Spleen (tissue), 7 donors: ENCODE measurements at regions not wholly inside any gene's neighbourhood (a gene's known extent, or its start where the extent isn't known, plus 50 kb on each side); places are given as distances from the start of the nearest gene placed in this dataset.

Experiments used
- POLR2A ChIP-seq, 3 donors: fragments of 450-650 bp; IDR thresholded peaks; one replicate each; pipeline ENCODE4 v1.5.1; 2017; ENCODE audit warnings: antibody characterized with exemption in 3 of 3, mild to moderate bottlenecking in 1 of 3
- TF ChIP-seq, protein P1 (sequence below), 11 experiments: fragments of 200-600 bp in 7 of 11; fragments of 450-650 bp in 4 of 11; sonication (generic) in 4 of 11; IDR thresholded peaks in 8 of 11; conservative IDR thresholded peaks in 3 of 11; 1 replicate in 7 of 11; 2 replicates in 4 of 11; pipeline versions ENCODE4 v1.4.0 to v1.8.0; 2016 to 2021; ENCODE audit warnings: antibody characterized with exemption in 11 of 11, inconsistent platforms in 4 of 11, mild to moderate bottlenecking in 1 of 11
- donor health status: DM: no; HTN: no; CAD: no; lungs with moderate emphysema.
- donor health status: DM: no; HTN: no; CAD: no.
- donor health status: DM: no; HTN: no; CAD: no.

DNA sequence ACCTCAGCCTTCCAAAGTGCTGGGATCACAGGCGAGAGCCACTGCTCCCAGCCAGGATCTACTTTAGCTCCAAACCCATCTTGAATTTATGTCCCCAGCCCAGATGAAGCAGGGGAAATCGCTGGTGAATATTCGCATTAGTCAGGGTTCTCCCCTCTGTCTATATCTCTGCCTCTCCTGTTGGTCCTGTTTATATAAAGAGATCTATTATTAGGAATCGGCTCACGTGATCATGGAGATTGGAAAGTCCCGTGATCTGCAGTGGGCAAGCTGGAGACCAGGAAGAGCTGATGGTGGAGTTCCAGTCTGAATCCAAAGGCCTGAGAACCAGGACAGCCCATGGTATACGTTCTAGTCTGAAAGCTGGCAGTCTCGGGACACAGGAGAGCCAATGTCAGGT lies 382.8 kb downstream of the SEC14L1 start:
- TF ChIP-seq, protein P1, sequence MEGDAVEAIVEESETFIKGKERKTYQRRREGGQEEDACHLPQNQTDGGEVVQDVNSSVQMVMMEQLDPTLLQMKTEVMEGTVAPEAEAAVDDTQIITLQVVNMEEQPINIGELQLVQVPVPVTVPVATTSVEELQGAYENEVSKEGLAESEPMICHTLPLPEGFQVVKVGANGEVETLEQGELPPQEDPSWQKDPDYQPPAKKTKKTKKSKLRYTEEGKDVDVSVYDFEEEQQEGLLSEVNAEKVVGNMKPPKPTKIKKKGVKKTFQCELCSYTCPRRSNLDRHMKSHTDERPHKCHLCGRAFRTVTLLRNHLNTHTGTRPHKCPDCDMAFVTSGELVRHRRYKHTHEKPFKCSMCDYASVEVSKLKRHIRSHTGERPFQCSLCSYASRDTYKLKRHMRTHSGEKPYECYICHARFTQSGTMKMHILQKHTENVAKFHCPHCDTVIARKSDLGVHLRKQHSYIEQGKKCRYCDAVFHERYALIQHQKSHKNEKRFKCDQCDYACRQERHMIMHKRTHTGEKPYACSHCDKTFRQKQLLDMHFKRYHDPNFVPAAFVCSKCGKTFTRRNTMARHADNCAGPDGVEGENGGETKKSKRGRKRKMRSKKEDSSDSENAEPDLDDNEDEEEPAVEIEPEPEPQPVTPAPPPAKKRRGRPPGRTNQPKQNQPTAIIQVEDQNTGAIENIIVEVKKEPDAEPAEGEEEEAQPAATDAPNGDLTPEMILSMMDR (IDR thresholded peaks at IDR 0.05 in 8 of 11, conservative IDR thresholded peaks at IDR 0.05 in 3 of 11), result no peak
- TF ChIP-seq POLR2A (IDR thresholded peaks at IDR 0.05), result no peak
